ENCODE measurements at regions not wholly inside any gene's neighbourhood (a gene's known extent, or its start where the extent isn't known, plus 50 kb on each side); places are given as distances from the start of the nearest gene placed in this dataset.
A peak's percentile ranks its signal among the peaks of the same experiment; 100 is the strongest.

GRCh38 chr6:4018171-4018923 lies 60.6 kb downstream of the FAM217A start:
- peaks cover 5% of the 10 kb centered on the region; the same call in 1 of the 2 replicates for H3K4me1 ChIP-seq (ENCODE audit: control insufficient read depth, insufficient read depth, low read length)
- ChIA-PET CTCF (interaction anchor here (0.6 to 1.5 kb wide), 11 partner anchors 15 to 853 kb away, joined by 3 to 7 read pairs (median 3); no protein-coding TSS in a partner anchor), POLR2A (interaction anchor here (0.6 to 1.9 kb wide), 9 partner anchors 11 to 680 kb away, joined by 3 to 14 read pairs (median 3); partner anchors contain the start of gene ECI2)
- peak overlapping the region; percentile 93 for H3K4me3 ChIP-seq (ENCODE audit: low read depth, low read length)
- H3K27ac ChIP-seq (ENCODE audit: extremely low read depth, low read depth, low read length): peak overlapping the region; percentile 100
- H3K9me3 ChIP-seq (ENCODE audit: control insufficient read depth, insufficient read depth, low read depth, low read length): no peaks in the 10 kb centered on the region
- peaks cover 12 to 20% of the 10 kb centered on the region in 2 experiments for H3K36me3 ChIP-seq (ENCODE audit: control insufficient read depth in 2 of 2, insufficient read depth in 1 of 2, low read length in 2 of 2)
- TF ChIP-seq, protein P1, sequence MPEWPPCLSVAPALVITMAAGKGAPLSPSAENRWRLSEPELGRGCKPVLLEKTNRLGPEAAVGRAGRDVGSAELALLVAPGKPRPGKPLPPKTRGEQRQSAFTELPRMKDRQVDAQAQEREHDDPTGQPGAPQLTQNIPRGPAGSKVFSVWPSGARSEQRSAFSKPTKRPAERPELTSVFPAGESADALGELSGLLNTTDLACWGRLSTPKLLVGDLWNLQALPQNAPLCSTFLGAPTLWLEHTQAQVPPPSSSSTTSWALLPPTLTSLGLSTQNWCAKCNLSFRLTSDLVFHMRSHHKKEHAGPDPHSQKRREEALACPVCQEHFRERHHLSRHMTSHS (tag by site-specific recombination; IDR thresholded peaks at IDR 0.05): no peak
- peak; percentile 70 for TF ChIP-seq ZNF629 (tag by site-specific recombination; IDR thresholded peaks at IDR 0.05)
- peak; percentile 57 for TF ChIP-seq ZIC2 (tag by site-specific recombination; IDR thresholded peaks at IDR 0.05)
- peak; percentile 76; the same call in 1 of the 2 replicates for TF ChIP-seq ZNF24 (tag by site-specific recombination; IDR thresholded peaks at IDR 0.05)
- no peak for TF ChIP-seq ZNF426 (tag by site-specific recombination; IDR thresholded peaks at IDR 0.05)
- TF ChIP-seq ZFP37 (tag by site-specific recombination; IDR thresholded peaks at IDR 0.05): peak; percentile 100; the same call in 1 of the 2 replicates
- TF ChIP-seq ZNF670 (tag by site-specific recombination; IDR thresholded peaks at IDR 0.05; ENCODE audit: low read depth): no peak
- peak; percentile 95 for TF ChIP-seq ZNF416 (tag by site-specific recombination; IDR thresholded peaks at IDR 0.05)
- TF ChIP-seq SP3 (tag by site-specific recombination; IDR thresholded peaks at IDR 0.05): peak; percentile 84
- TF ChIP-seq BCL11B (tag by site-specific recombination; IDR thresholded peaks at IDR 0.05; ENCODE audit: low read depth): peak; percentile 63; the same call in 1 of the 2 replicates
- TF ChIP-seq, protein P2, sequence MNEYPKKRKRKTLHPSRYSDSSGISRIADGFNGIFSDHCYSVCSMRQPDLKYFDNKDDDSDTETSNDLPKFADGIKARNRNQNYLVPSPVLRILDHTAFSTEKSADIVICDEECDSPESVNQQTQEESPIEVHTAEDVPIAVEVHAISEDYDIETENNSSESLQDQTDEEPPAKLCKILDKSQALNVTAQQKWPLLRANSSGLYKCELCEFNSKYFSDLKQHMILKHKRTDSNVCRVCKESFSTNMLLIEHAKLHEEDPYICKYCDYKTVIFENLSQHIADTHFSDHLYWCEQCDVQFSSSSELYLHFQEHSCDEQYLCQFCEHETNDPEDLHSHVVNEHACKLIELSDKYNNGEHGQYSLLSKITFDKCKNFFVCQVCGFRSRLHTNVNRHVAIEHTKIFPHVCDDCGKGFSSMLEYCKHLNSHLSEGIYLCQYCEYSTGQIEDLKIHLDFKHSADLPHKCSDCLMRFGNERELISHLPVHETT (tag by site-specific recombination; IDR thresholded peaks at IDR 0.05): no peak; the same call in none of the 2 replicates
- TF ChIP-seq, protein P3, sequence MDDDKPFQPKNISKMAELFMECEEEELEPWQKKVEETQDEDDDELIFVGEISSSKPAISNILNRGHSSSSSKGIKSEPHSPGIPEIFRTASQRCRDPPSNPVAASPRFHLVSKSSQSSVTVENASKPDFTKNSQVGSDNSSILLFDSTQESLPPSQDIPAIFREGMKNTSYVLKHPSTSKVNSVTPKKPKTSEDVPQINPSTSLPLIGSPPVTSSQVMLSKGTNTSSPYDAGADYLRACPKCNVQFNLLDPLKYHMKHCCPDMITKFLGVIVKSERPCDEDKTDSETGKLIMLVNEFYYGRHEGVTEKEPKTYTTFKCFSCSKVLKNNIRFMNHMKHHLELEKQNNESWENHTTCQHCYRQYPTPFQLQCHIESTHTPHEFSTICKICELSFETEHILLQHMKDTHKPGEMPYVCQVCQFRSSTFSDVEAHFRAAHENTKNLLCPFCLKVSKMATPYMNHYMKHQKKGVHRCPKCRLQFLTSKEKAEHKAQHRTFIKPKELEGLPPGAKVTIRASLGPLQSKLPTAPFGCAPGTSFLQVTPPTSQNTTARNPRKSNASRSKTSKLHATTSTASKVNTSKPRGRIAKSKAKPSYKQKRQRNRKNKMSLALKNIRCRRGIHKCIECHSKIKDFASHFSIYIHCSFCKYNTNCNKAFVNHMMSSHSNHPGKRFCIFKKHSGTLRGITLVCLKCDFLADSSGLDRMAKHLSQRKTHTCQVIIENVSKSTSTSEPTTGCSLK (tag by site-specific recombination; IDR thresholded peaks at IDR 0.05): no peak
- no peak for TF ChIP-seq HOXC10 (CRISPR knock-in tag; IDR thresholded peaks at IDR 0.05)
- TF ChIP-seq ZNF596 (tag by site-specific recombination; IDR thresholded peaks at IDR 0.05): no peak
- no peak for TF ChIP-seq ZNF248 (tag by site-specific recombination; IDR thresholded peaks at IDR 0.05)
- TF ChIP-seq ZNF518A (tag by site-specific recombination; conservative IDR thresholded peaks at IDR 0.05; ENCODE audit: low read depth): peak; percentile 47
- no peak for TF ChIP-seq TCF7L2 (IDR thresholded peaks at IDR 0.05; ENCODE audit: borderline replicate concordance, low read depth, low read length)
- peak; percentile 90 for TF ChIP-seq WT1 (tag by site-specific recombination; IDR thresholded peaks at IDR 0.05)
- TF ChIP-seq ZNF785 (tag by site-specific recombination; IDR thresholded peaks at IDR 0.05): 0 out of 2 replicates have a peak, but pooled peaks have one; percentile 35
- peak; percentile 92 for TF ChIP-seq KLF9 (tag by site-specific recombination; IDR thresholded peaks at IDR 0.05; ENCODE audit: low read depth)
- peak; percentile 94 for TF ChIP-seq SP2 (tag by site-specific recombination; IDR thresholded peaks at IDR 0.05)
- peak; percentile 25; the same call in 1 of the 2 replicates for TF ChIP-seq ZNF157 (tag by site-specific recombination; IDR thresholded peaks at IDR 0.05)
- TF ChIP-seq ZNF449 (tag by site-specific recombination; IDR thresholded peaks at IDR 0.05): peak; percentile 35; the same call in 1 of the 2 replicates
- TF ChIP-seq ZNF558 (tag by site-specific recombination; IDR thresholded peaks at IDR 0.05): peak; percentile 66; the same call in 1 of the 2 replicates
- peak; percentile 96 for TF ChIP-seq ZNF394 (tag by site-specific recombination; IDR thresholded peaks at IDR 0.05; ENCODE audit: borderline replicate concordance)
